DOHH2 (cell line): ENCODE measurements at regions not wholly inside any gene's neighbourhood (a gene's known extent, or its start where the extent isn't known, plus 50 kb on each side); places are given as distances from the start of the nearest gene placed in this dataset.
A peak's percentile ranks its signal among the peaks of the same experiment; 100 is the strongest.

ENCODE experiments used
- EZH2phosphoT487 ChIP-seq: fragments of 200-600 bp; sonication (generic); IDR thresholded peaks from 2 replicates; pipeline ENCODE4 v1.6.1; 2017; ENCODE audit warnings: borderline replicate concordance, mild to moderate bottlenecking, antibody characterized with exemption, low read length, moderate library complexity, mixed read lengths
- TF ChIP-seq, protein P1 (sequence below): fragments of 200-600 bp; sonication (generic); IDR thresholded peaks from one replicate; pipeline ENCODE4 v1.5.1; 2014; ENCODE audit warnings: antibody characterized with exemption, mild to moderate bottlenecking, low read depth, low read length; ENCODE audit not compliant: poor library complexity, severe bottlenecking

- TF ChIP-seq, protein P1, sequence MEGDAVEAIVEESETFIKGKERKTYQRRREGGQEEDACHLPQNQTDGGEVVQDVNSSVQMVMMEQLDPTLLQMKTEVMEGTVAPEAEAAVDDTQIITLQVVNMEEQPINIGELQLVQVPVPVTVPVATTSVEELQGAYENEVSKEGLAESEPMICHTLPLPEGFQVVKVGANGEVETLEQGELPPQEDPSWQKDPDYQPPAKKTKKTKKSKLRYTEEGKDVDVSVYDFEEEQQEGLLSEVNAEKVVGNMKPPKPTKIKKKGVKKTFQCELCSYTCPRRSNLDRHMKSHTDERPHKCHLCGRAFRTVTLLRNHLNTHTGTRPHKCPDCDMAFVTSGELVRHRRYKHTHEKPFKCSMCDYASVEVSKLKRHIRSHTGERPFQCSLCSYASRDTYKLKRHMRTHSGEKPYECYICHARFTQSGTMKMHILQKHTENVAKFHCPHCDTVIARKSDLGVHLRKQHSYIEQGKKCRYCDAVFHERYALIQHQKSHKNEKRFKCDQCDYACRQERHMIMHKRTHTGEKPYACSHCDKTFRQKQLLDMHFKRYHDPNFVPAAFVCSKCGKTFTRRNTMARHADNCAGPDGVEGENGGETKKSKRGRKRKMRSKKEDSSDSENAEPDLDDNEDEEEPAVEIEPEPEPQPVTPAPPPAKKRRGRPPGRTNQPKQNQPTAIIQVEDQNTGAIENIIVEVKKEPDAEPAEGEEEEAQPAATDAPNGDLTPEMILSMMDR, result peak; percentile 10
- TF ChIP-seq EZH2phosphoT487, result no peak
These were observed 97.4 kb upstream of the KLF13 start for GRCh38 chr15:31228980-31229826.
